Glutamatergic neuron (in vitro differentiated cells): ENCODE measurements at regions not wholly inside any gene's neighbourhood (a gene's known extent, or its start where the extent isn't known, plus 50 kb on each side); places are given as distances from the start of the nearest gene placed in this dataset.

Experiments used
- DNase-seq: peaks from one replicate; pipeline ENCODE4 v3.0.0; 2022
- H3K27ac Mint-ChIP-seq: one replicate; pipeline ENCODE4 v1.8.0; 2020; ENCODE audit warnings: mild to moderate bottlenecking, mixed read lengths, inconsistent platforms; ENCODE audit not compliant: unreplicated experiment
- H3K27me3 Mint-ChIP-seq: one replicate; pipeline ENCODE4 v1.8.0; 2020; ENCODE audit warnings: mild to moderate bottlenecking, moderate library complexity, mixed read lengths, inconsistent platforms; ENCODE audit not compliant: unreplicated experiment
- H3K36me3 Mint-ChIP-seq: one replicate; pipeline ENCODE4 v1.8.0; 2020; ENCODE audit warnings: mild to moderate bottlenecking, mixed read lengths, inconsistent platforms; ENCODE audit not compliant: unreplicated experiment
- H3K4me1 Mint-ChIP-seq: one replicate; pipeline ENCODE4 v1.8.0; 2020; ENCODE audit warnings: mild to moderate bottlenecking, low read depth, mixed read lengths, inconsistent platforms; ENCODE audit not compliant: unreplicated experiment
- H3K4me3 Mint-ChIP-seq: one replicate; pipeline ENCODE4 v1.8.0; 2020; ENCODE audit warnings: mild to moderate bottlenecking, mixed read lengths, inconsistent platforms; ENCODE audit not compliant: unreplicated experiment
- H3K9me3 Mint-ChIP-seq: one replicate; pipeline ENCODE4 v1.8.0; 2020; ENCODE audit warnings: mild to moderate bottlenecking, moderate library complexity, mixed read lengths, inconsistent platforms; ENCODE audit not compliant: unreplicated experiment
- TF ChIP-seq, protein P1 (sequence below): fragments of 200-600 bp; sonication (generic); IDR thresholded peaks from one replicate; pipeline ENCODE4 v1.5.0; 2021; ENCODE audit not compliant: partially characterized antibody, unreplicated experiment

- H3K36me3 Mint-ChIP-seq, result no peaks in the 10 kb centered on the region
- H3K27ac Mint-ChIP-seq, result no peak overlapping the region
- TF ChIP-seq, protein P1, sequence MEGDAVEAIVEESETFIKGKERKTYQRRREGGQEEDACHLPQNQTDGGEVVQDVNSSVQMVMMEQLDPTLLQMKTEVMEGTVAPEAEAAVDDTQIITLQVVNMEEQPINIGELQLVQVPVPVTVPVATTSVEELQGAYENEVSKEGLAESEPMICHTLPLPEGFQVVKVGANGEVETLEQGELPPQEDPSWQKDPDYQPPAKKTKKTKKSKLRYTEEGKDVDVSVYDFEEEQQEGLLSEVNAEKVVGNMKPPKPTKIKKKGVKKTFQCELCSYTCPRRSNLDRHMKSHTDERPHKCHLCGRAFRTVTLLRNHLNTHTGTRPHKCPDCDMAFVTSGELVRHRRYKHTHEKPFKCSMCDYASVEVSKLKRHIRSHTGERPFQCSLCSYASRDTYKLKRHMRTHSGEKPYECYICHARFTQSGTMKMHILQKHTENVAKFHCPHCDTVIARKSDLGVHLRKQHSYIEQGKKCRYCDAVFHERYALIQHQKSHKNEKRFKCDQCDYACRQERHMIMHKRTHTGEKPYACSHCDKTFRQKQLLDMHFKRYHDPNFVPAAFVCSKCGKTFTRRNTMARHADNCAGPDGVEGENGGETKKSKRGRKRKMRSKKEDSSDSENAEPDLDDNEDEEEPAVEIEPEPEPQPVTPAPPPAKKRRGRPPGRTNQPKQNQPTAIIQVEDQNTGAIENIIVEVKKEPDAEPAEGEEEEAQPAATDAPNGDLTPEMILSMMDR, result no peak
- DNase-seq, result no peak
- H3K9me3 Mint-ChIP-seq, result no peaks in the 10 kb centered on the region
- H3K4me3 Mint-ChIP-seq, result no peak overlapping the region
- peaks cover 4% of the 10 kb centered on the region for H3K4me1 Mint-ChIP-seq
- H3K27me3 Mint-ChIP-seq, result no peaks in the 10 kb centered on the region
These were observed 138.2 kb upstream of the RFX3 start for GRCh38 chr9:3664044-3664443.

- Mint-ChIP-seq H3K4me1 (peaks cover 4% of the 10 kb centered on the region), H3K4me3 (no peak overlapping the region), H3K27ac (no peak overlapping the region), H3K27me3 (peaks cover 3% of the 10 kb centered on the region), H3K9me3 (peaks cover 3% of the 10 kb centered on the region), H3K36me3 (no peaks in the 10 kb centered on the region)
- TF ChIP-seq, protein P1, result no peak
- DNase-seq, result no peak
These were observed 136.9 kb upstream of the RFX3 start for GRCh38 chr9:3662671-3663070.

DNA sequence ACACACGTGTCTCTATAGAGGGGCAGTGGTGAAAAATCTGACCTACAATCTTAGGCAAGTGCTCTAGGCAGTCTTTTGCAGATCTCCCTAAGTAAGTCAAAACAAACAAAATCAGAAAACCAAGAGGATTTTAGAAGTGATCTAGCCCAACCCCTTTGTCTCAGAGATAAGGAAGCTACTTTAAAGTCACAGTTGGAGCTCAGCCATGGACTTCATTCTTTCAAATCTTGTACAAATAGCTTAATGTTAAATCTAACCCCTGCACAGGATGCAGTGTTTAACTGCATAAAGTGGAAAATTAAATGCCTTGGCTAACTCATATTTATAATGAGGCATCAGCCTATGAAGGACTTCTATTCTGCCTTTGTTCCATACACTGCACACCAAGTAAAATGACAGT is 135.1 kb upstream of the RFX3 start:
- no peak overlapping the region for H3K4me3 Mint-ChIP-seq
- DNase-seq, result no peak
- H3K27me3 Mint-ChIP-seq, result peaks cover 3% of the 10 kb centered on the region
- H3K27ac Mint-ChIP-seq, result no peak overlapping the region
- H3K9me3 Mint-ChIP-seq, result peaks cover 5% of the 10 kb centered on the region
- peaks cover 4% of the 10 kb centered on the region for H3K4me1 Mint-ChIP-seq
- TF ChIP-seq, protein P1, result no peak
- no peaks in the 10 kb centered on the region for H3K36me3 Mint-ChIP-seq

- Mint-ChIP-seq H3K27me3 (peaks cover 3% of the 10 kb centered on the region), H3K27ac (no peak overlapping the region), H3K36me3 (no peaks in the 10 kb centered on the region), H3K4me1 (peaks cover 4% of the 10 kb centered on the region), H3K4me3 (no peak overlapping the region), H3K9me3 (peaks cover 5% of the 10 kb centered on the region)
- no peak for DNase-seq
- TF ChIP-seq, protein P1, result no peak
These were observed 133.8 kb upstream of the RFX3 start for GRCh38 chr9:3659647-3660046.

DNA sequence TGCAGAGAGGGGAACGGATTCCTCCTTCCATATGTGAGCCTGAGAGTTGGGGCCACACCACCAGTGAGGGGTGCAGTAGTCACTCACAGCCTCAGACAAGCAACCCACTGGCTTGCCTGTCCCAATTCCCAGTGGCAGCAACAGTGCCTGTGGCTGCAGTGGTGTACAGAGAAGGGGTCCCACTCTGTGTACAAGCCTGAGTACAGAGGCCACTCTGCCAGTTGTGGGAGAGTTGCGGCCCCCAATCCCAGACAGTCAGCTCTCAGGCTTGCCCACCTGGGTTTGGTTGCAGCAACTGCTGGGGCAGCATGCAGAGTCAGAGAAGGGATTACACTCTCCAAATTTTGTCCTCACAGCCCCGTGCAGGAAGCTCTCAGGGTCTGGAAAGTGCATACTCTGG is 133.2 kb upstream of the RFX3 start:
- TF ChIP-seq, protein P1, result no peak
- H3K27me3 Mint-ChIP-seq, result peaks cover 3% of the 10 kb centered on the region

More for the DNA sequence above, 133.2 kb upstream of the RFX3 start:
- peaks cover 5% of the 10 kb centered on the region for H3K9me3 Mint-ChIP-seq
- H3K27ac Mint-ChIP-seq, result no peak overlapping the region
- H3K4me3 Mint-ChIP-seq, result no peak overlapping the region
- peaks cover 4% of the 10 kb centered on the region for H3K4me1 Mint-ChIP-seq
- no peak for DNase-seq
- H3K36me3 Mint-ChIP-seq, result no peaks in the 10 kb centered on the region
